HG02970 (cell line): ENCODE measurements at regions not wholly inside any gene's neighbourhood (a gene's known extent, or its start where the extent isn't known, plus 50 kb on each side); places are given as distances from the start of the nearest gene placed in this dataset.

Experiments used
- ATAC-seq: cut with Tn5 transposase; IDR thresholded peaks from one replicate; pipeline ENCODE4 v1.9.1; 2021; ENCODE audit warnings: mild to moderate bottlenecking, moderate library complexity, moderate number of reproducible peaks; ENCODE audit not compliant: unreplicated experiment, low FRiP score

DNA sequence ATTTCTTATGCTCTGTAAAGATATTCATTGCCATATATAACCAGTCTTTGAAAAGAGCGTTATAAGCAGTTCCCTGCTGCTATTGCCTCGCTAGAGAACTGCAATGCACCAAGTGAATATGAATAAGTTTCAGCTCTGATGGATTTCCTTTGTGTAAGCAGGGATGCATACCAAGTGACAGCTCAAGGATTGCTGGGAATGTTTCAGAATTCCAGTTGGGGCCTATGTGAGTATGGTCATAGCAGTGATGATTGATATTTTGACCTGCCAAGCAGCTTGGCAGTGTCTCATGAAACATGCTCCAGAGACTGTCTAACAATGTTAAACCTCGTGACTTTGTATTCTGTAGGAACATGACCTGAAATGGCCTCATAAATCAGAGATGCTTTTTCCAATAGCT, 312.6 kb downstream of the C11orf87 start:
- ATAC-seq: no peak

DNA sequence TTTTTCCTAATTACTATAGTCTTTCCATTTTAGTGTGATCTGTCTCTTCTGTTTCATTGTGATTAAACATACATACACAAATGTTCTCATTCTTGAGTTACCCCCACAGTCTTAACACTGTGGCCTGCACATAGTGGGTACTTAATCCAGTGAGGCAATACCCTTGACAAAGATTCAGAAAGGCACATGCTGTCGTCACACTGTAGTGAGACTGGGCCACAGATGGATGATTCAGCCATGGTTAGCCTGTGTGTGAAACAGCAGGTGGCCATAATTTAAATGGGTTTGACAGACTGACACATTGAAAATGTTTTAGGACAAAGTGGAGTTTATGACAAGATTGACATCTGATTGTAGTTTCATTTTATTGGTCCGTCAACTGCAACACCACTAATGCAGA, 313.1 kb downstream of the C11orf87 start:
- no peak for ATAC-seq

DNA sequence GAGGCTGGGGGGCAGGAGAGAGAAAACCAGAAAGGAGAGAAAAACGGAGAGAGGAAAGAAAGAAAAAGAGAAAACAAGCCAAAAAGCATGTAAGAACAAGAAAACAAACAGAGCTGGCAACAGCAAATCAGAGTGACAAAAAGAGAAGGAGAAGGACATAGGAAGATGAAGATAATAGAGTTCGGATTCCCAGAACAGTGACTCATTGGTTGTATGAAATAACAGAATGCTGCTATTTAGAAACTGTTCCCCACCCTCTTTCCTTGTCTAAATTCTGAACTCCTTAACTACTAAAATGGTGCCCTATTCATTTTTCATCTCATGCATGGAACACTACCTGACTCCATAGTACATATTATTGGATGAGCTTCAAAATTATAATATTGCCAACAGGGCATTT, 317.4 kb downstream of the C11orf87 start:
- ATAC-seq: no peak

DNA sequence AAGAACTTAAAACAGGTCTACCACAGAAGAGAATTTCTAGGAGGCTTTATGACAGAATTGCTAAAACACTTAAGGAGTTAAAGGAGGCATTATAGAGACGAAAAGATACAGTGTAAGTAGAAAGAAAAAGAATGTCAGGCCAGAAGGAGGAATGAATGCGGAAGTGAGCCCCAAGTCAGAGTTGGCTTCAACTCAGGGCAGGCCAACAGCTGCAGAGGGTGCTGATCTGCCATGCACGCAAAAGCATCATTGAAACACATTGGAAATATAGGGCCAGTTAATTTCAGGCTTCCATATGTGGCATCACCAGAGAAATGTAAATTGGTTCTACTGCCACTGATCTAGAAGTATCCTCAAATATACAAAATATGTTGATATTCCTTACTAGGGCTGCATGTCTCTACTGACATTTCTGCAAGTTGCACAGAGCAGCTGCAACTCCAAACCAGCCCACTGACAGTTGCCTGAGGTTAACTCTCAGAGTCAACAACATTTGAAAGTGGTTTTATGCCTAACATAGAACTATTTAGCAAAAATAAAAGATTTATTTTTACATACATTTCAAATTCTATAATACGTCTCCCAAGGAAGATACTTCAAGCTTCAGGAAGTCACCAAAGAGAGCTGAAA, 324.1 kb downstream of the C11orf87 start:
- no peak for ATAC-seq

DNA sequence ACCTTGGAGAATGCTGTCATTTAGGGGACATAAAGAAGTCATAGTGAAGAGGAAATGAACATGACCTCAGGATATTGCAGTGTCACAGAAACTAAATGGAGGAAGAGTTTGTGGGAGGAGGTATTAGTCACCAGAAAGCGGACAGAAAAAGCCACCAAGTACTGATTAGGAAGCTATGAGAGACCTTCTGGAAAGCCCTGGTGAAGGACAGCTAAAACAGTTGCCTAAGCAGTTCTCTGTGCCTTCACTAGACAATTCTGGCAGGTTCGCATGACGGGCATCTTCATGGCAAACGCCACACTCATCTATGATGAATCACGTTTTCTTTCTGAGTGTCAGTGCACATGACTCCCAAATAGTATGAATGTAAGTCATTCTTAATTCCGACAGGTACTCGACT, 325.8 kb downstream of the C11orf87 start:
- no peak for ATAC-seq

DNA sequence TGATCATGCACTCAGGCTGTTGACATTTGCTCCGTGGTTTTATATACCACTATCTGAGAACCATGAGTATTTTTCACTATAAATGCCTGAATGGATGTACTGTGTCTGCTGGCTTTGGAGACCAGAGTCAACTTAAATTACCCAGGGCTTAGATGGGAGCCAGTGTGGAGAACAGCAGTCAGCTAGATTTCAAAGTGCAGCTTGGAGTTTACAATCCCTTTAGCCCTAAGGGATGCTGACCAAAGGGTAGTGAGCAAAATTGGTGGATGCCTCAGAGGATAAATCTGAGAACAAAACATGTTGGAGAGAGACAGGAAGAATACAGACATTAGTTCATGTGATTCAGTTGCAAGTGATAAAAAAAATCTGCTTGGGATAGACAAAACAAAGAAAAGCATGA, 327.5 kb downstream of the C11orf87 start:
- no peak for ATAC-seq

DNA sequence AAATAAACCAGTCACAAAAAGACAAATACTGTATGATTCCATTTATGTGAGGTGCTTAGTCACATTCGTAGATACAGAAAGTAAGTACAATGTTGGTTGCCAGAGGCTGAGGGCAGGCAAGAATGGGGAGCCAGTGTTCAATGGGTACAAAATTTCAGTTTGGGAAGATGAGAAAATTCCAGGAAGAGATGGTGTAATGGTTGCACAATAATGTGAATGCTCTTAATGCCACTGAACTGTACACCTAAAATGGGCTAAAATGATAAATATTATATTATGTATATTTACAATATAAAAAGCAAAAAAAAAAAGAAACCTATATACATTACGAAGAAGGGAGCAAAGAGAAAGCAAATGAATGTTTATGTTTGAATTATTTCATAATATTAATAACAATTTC, 329.0 kb downstream of the C11orf87 start:
- ATAC-seq: no peak

DNA sequence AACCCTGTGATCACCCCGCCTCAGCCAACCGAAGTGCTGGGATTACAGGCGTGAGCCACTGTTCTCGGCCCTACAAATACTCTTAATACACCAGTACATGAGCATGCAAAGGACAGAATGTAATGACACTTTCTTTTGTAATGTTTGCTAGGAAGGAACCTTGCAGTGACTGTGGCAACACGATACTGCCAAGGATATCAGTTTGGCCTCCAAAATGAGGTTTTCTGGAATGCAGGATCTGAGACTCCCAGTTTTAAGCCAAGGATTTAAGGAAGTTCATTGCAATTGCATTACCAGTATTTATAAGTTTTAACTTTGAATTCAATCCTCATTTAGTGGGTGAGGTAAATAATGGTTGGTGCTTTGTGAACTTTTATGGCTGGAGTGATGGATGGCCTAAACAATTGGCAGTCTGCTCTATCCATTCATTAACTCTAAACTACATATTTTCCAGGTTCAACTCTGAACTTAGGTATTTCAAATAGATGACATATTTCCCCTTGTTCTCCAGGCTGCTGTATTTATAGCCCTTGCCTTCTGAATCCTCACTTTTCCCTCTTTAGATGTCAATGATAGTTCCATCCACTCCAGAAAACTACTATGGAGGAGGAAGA, 330.3 kb downstream of the C11orf87 start:
- ATAC-seq: no peak

DNA sequence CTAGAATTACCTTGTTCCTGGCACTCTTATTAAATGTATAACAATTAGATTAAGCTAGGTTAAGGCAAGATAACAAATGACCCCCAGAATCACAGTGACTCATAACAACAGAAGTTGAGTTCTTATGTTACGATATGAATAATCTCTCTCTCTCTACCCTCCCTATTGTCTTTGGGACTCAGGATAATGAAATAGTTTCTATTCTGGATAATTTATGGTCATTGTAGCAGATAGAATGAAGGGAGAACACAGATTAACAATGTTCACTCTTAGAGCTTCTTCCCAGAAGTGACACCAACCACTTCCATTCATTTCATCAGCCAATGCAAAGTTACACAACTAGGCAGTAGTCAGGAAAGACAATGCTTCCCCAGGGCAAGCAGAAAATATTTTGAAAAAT, 334.5 kb downstream of the C11orf87 start:
- no peak for ATAC-seq

DNA sequence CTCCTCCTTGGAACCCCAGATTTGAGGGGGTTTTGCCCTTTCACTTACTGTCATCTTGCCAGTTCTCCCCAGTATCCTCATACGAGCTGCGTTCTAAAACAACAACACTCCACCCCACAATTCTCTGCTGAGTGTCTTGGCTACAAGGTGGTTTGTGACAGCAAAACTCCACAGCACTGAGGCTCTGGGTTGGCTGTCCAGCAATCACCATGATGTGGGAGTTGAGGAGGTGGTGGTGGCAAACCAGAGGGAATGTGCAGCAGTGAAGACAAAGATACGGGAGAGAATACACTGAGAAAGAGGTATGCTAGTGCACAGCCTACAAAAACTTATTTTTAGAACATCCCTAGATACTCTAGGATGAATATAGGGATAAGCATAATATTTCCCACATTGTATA, 335.0 kb downstream of the C11orf87 start:
- no peak for ATAC-seq

DNA sequence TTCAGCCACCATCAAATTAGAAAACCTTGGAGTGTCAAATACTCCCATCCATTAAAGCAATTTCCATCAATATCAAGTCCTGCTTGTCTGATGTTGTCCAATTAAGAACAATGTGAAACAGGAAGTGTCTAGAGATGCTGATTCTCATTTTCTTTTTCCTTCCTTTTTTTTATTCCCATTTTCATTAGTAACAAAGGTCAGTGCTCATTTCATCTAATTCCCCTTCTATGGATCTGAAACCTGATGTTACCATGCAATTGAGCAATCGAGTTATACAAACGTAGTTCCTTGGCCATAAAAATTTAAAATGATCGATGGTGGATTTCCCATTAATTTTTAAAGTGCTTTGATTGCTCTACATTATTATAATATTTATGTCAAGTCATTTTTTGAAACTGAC, 330.6 kb upstream of the ZC3H12C start:
- ATAC-seq: no peak

DNA sequence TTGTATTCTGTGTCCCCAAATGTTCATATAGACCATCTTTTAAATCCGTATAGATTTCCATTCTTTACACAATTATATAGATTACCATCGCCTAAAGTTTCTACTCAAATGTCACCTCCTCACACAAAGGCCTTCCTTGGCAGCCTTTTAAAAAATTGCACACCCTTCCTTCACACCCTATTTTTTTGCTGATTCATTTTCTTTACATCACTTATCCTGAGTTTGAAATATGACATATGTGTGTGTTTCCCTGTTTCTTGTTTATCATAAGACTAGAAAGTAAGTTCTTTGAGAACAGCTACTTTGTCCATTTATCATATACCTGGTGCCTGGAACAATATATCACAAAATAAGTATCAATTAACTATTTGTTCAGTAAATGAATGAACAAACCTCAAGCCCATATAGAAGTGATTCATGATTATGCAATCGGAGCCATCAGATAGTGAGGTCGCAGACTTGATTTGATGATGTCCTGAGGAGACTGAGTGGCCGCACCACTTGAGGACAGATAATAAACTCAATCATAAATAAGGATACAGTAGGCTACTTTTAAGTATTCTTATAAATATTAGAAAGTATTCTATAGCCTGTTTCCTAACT, 327.4 kb upstream of the ZC3H12C start:
- ATAC-seq: no peak

DNA sequence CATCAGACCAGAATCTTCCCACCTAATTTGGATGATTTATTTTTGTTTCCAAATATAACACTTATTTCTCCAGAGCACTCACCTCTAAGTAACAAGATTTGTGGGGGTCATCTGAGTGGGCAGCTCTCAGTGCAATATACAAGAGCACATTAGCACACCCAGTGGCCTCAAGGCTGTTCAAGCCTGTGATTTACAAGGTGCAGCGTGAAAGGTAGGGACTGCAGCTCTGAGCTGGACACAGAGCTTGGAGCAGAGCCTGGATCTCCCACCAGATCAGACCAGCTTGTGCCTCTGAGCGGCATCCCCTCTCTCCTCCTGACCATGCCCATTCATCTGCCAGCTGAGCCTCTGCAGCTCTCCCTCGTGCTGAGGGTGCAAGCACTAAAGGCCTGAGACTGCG, 323.3 kb upstream of the ZC3H12C start:
- ATAC-seq: no peak

DNA sequence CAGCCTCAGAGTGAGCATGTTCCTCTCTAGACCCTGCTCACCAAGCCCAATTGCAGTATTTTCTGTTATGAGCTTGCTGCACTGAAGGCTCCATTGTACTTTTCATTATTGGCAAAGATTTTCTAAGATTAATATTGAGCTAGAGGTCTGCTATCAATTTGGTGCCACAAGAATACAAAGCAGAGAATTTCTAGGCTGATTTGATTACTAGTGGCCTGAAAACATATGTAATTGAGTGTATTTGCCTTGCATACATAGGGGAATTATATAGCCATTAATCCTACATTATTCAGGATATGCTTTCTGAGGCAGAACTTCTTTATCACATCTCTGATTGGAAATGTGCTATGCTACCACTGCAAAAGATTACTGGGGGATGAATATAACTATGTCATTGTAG, 322.9 kb upstream of the ZC3H12C start:
- ATAC-seq: no peak

DNA sequence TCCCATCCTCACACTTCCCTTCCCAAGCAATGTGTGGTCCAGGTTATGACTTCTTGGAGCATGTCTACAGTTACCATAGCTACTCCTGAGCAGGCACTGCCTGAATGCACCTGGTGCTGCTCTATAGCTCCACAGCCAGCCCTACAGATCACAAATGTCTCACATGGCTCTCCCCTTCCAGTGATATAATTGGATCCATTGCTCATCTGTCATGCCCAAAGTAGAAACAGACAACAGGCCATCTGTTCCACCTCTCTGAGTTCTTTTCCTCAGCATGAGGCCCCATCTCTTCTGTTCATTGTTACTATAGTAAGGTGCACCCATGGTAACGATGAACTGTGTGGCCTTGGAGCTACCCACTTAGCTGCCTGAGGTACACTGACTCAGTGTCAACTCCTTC, 320.3 kb upstream of the ZC3H12C start:
- no peak for ATAC-seq

DNA sequence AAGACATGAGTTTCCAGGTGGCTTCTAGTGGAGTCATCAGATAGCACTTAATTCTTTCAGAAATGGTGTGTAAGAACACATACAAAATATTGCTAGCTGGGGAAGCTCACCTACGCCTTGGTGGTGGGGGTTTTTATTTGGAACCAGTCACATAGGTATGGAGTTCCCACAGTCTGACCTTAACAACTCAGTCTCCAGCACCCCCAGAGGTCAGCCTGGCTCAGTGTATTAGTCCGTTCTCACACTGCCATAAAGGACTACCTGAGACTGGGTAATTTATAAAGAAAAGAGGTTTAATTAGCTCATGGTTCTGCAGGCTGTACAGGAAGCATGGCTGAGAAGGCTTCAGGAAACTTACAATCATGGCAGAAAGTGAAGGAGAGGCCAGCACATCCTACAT, 317.5 kb upstream of the ZC3H12C start:
- no peak for ATAC-seq

DNA sequence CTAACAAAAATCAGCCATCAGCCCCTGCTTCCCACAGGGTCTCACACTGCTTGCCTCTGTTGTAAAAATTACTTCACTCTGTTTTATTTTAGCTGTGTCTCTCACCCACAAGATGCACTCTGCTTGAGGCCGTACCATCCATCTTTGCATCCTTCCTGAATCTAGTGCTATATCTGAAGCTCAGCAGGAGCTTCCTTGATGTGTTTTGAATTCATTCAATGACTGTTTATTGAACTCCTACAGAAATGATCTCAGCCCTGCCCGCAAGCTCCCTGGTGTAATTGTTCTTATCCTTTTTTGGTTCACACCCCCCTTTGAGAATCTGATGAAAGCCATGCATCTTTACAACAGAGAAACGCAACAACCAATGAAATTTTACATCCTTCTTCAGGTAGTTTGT, 310.2 kb upstream of the ZC3H12C start:
- no peak for ATAC-seq

DNA sequence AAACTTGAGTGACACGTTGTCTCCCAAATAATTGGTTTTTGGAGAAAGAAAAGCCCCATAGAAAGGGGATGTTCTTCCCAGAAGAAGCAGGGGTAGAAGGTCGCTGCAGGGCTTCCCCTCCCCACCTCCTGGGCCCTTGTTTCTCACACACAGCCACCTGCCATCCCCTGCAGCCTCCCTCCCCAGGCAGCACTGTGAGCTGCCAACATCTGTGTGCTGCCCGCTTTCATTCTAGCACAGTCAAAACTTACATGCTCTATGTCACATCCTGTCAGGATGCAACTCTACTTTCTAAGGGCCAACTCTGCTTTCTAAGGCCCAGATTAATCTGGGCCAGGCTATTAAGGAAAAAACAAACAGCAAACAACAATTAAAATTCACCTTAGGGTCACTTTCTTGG, 309.4 kb upstream of the ZC3H12C start:
- no peak for ATAC-seq

DNA sequence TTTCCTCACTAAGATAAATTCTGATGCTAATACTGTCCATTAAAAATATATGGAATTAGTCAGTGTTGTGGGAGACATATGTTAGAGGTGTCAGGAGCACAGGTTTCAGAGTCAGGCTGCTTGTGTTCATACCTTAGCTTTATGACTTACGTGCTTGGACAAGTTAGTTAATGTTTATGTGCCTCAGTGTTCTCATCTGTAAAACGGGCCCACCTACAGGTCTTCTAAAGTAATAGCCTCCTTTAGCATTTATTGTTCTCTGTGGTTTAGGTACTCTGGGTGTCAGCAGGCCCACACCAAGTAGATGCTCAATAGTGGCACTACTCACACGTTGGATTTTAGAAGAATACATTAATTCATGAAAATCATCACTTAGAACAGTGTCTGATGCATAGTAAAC, 308.7 kb upstream of the ZC3H12C start:
- ATAC-seq: no peak

DNA sequence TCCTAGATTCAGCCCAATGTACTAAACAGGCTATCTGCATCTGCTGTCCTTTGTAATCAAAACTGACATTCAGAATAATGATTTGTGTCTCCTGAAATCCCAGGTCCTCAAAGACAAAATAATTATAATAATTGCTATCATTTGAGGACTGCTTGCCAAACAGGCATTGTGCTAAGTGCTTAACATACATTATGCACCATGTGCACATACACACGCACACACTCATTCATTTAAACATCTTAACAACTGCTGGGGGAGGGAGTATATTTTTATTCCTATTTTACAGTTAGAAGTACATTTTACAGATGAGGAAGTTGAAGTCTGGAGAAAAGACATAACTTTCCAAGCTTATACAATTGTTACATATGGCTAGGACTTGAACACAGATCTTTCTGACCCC, 308.0 kb upstream of the ZC3H12C start:
- ATAC-seq: no peak

DNA sequence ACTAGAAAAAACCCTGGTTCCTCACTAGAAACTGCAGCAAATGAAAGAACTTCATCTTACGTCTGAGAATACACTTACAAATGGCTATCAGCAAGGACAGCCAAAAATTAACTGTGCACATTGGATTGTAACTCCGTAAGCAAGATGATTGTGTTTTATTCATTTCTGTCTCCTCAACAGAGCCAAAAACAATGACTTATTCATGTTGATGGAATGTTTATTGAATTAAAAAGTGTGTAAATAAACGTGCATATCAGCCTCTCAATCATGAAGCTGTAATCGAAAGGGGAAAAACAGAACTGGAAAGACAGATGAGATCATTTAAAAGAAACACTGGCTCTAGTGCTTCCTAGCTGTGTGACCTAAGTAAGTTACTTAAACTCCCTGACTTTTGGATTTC, 307.5 kb upstream of the ZC3H12C start:
- ATAC-seq: no peak

DNA sequence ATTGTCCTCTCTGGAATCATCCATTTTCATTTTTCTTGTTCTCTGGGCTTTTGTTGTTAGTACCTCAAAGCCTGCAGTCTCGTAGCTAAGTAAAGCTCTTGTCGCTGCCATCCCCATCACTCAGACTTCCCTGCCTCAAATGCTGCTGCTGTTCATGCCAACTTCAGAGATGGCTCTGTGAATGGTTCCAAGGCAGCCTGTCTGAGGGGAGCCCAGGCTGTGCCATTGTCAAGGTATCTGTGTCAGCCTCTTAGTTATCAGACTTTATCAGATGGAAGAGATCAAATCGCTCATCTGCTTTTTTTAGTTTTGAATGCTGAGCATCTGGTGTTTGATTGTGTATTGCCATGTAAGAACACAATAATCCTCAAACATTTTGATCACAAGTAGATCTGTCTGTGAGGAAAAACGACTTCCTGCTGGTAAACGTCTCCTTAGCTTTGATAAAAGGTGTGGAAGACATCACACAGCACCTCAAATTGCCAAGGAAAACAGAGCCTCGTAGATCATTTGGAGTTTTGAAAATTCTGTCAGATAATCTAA, 304.2 kb upstream of the ZC3H12C start:
- no peak for ATAC-seq
